AG04450 (cell line): ENCODE measurements at regions not wholly inside any gene's neighbourhood (a gene's known extent, or its start where the extent isn't known, plus 50 kb on each side); places are given as distances from the start of the nearest gene placed in this dataset.

Experiments used
- CTCF ChIA-PET: fragments of 300-600, 350-600 bp; formaldehyde crosslinking; extraction: SDS; loops from one replicate; lab custom pipeline; 2022; ENCODE audit warnings: antibody characterized with exemption, inconsistent platforms; lab: Charles Lee
- POLR2A ChIA-PET: fragments of 350-600 bp; formaldehyde crosslinking; extraction: SDS; loops from one replicate; lab custom pipeline; 2021; ENCODE audit warnings: antibody characterized with exemption, inconsistent platforms; lab: Yijun Ruan, JAX
- DNase-seq: peaks from one replicate; pipeline ENCODE4 v3.0.0-alpha.2; 2011; ENCODE audit warnings: low read depth, low spot score
- H3K27ac ChIP-seq: one replicate; pipeline ENCODE4 v1.5.1; 2012; ENCODE audit warnings: low read depth, low read length, control low read depth
- H3K27me3 ChIP-seq: one replicate; pipeline ENCODE4 v1.6.0; 2012; ENCODE audit warnings: low read length; ENCODE audit not compliant: control insufficient read depth, insufficient read depth
- H3K4me3 ChIP-seq: 2 replicates; pipeline ENCODE4 v1.5.1; 2011; ENCODE audit warnings: mild to moderate bottlenecking, low read depth, low read length, control low read depth
- H3K9me3 ChIP-seq: 2 replicates; pipeline ENCODE4 v1.5.1; 2012; ENCODE audit warnings: low read length; ENCODE audit not compliant: control insufficient read depth, insufficient read depth
- CTCF ChIP-seq: IDR thresholded peaks from 2 replicates; pipeline ENCODE4 v1.5.1; 2011; ENCODE audit warnings: low read depth, low read length, control low read depth, inconsistent platforms

GRCh38 chr6:140047321-140047720, 672.9 kb upstream of the CITED2 start:
- H3K27me3 ChIP-seq = no peaks in the 10 kb centered on the region
- ChIA-PET POLR2A (interaction anchor here (0.7 kb wide), 1 partner anchor 65 kb away, joined by 4 read pairs; no protein-coding TSS in a partner anchor), CTCF (no interaction called here)
- DNase-seq = no peak
- H3K27ac ChIP-seq = no peak overlapping the region
- H3K4me3 ChIP-seq = no peak overlapping the region
- TF ChIP-seq CTCF = no peak
- H3K9me3 ChIP-seq = no peaks in the 10 kb centered on the region; the same call in 1 of the 2 replicates

GRCh38 chr6:140046016-140046632, 671.7 kb upstream of the CITED2 start:
- Histone ChIP-seq H3K4me3 (no peak overlapping the region), H3K27me3 (no peaks in the 10 kb centered on the region), H3K9me3 (no peaks in the 10 kb centered on the region; the same call in 1 of the 2 replicates), H3K27ac (no peak overlapping the region)
- ChIA-PET POLR2A (no interaction called here), CTCF (no interaction called here)
- no peak for TF ChIP-seq CTCF
- DNase-seq = no peak

- no peak overlapping the region for H3K27ac ChIP-seq
- ChIA-PET CTCF (no interaction called here), POLR2A (no interaction called here)
- no peaks in the 10 kb centered on the region for H3K27me3 ChIP-seq
- no peak for DNase-seq
- H3K9me3 ChIP-seq = no peaks in the 10 kb centered on the region; the same call in 1 of the 2 replicates
- TF ChIP-seq CTCF = no peak
- no peak overlapping the region for H3K4me3 ChIP-seq
Measured at GRCh38 chr6:140045116-140045515, 670.7 kb upstream of the CITED2 start.

- ChIA-PET CTCF (no interaction called here), POLR2A (no interaction called here)
- Histone ChIP-seq H3K27ac (no peak overlapping the region), H3K27me3 (no peaks in the 10 kb centered on the region), H3K4me3 (no peak overlapping the region), H3K9me3 (no peaks in the 10 kb centered on the region; the same call in 1 of the 2 replicates)
- DNase-seq = no peak
- no peak for TF ChIP-seq CTCF
Measured at GRCh38 chr6:140044626-140045025, 670.2 kb upstream of the CITED2 start.

GRCh38 chr6:140043762-140044378, 669.4 kb upstream of the CITED2 start:
- Histone ChIP-seq H3K27ac (no peak overlapping the region), H3K9me3 (no peaks in the 10 kb centered on the region; the same call in 1 of the 2 replicates), H3K4me3 (no peak overlapping the region), H3K27me3 (no peaks in the 10 kb centered on the region)
- CTCF ChIA-PET = interaction anchor here (0.5 to 0.8 kb wide), 2 partner anchors 9 to 382 kb away, joined by 4 to 5 read pairs; no protein-coding TSS in a partner anchor
- POLR2A ChIA-PET = no interaction called here
- no peak for TF ChIP-seq CTCF
- no peak for DNase-seq
